KBM-7 (cell line): ENCODE measurements at regions not wholly inside any gene's neighbourhood (a gene's known extent, or its start where the extent isn't known, plus 50 kb on each side); places are given as distances from the start of the nearest gene placed in this dataset.

ENCODE experiments used
- DNase-seq: peaks from one replicate; pipeline ENCODE4 v3.0.0-alpha.2; 2015
- in situ Hi-C: fragments of 300-500 bp; cut with MboI; formaldehyde crosslinking; loops from 2 replicates; pipeline ENCODE4 v1.14.3; 2020; ENCODE audit warnings: low sequenced_read_pairs, low pct_unique_long_range_greater_than_20kb, mixed read lengths

DNA sequence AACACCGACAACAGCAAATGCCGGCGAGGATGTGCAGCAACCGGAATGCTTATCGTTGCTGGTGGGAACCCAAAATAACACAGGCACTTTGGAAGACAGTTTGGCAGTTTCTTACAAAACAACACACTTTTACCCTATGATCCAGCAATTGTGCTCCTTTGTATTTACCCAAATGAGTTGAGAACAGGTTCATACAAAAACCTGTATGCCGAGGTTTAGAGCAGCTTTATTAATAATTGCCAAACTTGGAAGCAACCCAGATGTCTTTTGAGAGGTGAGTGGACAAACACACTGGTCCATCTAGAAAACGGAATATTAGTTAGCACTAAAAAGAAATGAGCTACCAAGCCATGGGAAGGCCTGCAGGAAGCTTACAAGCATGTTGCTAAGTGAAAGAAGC lies 118.9 kb downstream of the CTTN start:
- no peak for DNase-seq
- in situ Hi-C loops, result no loop called here

DNA sequence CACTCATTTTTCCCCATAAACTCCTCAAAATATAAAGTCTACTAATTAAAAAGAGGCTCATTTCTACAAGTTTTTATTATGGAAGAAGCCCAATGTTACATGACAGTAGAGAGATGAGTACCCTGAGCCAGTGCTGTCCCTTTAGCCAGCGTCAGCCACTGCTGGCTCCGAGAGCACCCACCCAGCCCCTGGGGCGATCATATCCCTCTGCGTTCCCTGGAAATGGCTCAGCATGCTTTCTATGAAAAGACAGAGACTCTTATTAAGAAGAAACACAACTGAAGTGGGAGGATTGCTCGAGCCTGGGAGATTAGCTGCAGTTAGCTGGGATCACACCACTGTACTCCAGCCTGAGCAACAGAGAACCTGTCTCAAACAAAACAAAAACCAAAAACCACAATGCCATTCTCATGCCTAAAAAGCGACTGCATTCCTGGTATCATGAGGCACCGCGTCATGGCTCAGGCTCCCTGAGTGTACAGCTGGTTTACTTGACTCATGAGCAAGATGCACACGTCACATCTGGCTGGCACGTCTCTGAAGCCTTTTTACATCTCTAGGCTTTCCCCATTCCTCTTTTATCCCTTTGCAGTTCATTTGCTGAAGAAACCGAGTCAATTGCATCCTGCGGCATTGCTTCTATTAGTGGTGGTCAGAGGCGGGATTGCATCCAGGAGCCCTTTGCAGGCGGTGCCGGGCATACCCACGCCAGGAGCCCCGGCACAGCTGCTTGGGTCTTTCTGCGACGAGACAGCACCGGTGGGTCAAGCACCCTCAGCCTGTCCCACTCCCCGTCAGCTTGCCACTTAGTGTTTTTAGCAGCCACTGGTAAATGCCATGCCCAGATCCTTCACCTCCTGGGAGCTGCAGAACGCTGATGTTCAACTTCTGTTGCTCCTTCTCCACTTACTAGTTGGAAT lies 119.9 kb downstream of the CTTN start:
- in situ Hi-C loops, result no loop called here
- DNase-seq, result no peak

GRCh38 chr11:70519117-70519516 lies 120.8 kb downstream of the CTTN start:
- no peak for DNase-seq
- in situ Hi-C loops, result no loop called here

DNA sequence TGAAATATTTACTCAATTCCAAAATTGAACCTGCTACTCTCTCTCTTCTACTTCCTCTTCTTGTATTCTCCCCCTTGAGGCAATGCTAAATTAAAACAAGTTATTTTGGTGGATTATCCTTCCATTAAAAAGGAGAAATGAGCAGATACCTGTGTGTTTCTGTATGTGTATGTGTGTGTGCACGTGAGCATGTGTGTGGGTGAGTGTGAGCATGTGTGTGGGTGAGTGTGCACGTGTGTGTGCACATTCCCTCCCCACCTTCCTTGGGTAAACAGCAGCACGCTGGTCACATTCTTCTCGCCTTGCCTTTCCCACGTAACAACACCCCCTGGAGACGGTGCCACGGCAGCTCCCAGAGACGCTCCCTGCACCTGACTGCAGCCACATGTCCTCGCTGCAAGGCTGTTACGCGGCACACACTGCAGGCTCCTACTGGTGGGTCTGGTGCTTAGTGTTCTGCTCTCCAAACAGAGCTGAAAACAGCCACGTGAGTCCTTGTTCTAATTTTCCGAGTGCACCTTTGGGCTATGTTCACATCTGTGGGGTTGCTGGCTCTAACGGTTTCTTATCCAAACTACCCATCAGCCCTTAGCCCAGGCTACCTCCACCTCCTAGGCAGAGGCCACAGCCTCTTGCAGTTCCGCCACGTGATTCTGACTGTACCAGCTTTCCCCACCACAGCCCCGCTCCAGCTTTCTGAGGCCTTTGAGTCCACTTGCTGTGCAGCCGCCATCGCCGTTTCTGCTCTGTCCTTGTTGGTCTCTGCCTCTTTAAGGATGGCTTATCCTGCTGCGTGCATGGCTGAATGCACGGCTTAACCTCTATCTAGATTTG lies 123.4 kb downstream of the CTTN start:
- in situ Hi-C loops, result no loop called here
- DNase-seq, result no peak

GRCh38 chr11:70522309-70522592 lies 123.9 kb downstream of the CTTN start:
- no peak for DNase-seq
- in situ Hi-C loops, result no loop called here

DNA sequence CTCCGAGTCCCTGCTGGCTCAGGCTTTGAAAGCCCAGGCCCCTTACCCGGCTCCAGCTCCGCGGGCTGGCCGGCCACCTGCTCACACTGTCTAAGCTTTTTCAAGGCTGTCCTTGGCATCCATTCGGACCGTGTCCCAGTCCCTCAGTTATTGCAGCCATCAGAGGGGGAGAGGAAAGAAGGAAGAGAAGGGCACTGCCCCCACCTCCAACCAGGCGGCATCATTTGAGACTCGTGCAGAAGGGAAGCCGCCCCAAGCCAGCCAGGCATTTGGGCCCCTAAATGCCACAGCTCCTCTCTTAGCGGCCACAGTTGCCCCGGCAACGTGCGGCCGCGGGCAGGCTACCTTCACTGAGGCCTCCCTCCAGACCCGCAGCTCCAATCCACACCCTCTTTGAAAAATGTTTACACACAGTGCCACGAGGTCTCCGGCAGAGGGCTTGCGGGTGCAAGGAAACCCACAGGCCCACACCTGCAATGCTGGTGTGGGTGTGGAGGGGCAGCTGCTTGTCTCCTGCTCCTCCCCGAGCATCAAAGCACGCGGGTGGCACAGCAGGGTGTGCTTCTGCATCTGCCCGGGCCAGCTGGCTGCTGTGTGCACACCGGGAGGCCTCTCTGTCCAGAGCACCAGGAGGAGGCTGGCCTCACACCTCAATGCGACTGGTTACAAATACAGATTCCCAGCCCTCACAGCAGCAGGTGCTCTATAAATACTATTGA lies 124.4 kb downstream of the CTTN start:
- no peak for DNase-seq
- in situ Hi-C loops, result no loop called here

DNA sequence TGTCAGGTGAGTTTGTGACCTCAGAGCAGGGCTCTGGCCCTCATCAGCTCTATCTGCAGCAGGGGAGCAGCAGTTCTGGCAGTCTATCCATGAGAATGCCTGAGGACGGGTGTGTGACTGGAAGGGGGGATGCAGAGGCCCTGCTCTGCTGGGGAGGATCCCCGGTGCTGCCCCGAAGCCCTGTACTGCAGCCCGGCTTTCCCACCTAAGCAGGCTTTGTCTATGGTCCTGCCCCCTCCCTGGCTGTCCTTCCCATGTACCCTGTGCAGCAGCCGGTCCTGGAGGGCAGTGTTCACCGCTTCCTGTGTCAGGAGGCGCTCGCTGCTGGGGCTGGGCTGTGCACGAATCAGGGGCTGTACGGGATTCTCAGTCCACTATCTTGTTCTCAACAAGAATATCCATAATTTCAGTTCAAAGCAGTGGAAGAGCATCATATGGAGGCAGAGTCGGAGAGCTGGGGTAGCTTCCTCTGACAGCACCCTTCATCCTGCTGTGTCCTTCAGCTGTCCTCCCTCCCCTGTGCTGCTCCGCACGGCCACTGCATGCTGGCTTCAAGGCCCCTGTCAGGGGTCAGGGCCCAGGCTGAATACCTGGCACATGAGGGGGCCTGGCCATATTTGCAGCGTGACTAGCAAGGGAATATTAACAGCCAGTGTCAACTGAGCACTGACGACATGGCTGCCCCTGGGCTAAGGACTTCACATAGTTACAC lies 125.2 kb downstream of the CTTN start:
- DNase-seq, result no peak
- in situ Hi-C loops, result no loop called here

DNA sequence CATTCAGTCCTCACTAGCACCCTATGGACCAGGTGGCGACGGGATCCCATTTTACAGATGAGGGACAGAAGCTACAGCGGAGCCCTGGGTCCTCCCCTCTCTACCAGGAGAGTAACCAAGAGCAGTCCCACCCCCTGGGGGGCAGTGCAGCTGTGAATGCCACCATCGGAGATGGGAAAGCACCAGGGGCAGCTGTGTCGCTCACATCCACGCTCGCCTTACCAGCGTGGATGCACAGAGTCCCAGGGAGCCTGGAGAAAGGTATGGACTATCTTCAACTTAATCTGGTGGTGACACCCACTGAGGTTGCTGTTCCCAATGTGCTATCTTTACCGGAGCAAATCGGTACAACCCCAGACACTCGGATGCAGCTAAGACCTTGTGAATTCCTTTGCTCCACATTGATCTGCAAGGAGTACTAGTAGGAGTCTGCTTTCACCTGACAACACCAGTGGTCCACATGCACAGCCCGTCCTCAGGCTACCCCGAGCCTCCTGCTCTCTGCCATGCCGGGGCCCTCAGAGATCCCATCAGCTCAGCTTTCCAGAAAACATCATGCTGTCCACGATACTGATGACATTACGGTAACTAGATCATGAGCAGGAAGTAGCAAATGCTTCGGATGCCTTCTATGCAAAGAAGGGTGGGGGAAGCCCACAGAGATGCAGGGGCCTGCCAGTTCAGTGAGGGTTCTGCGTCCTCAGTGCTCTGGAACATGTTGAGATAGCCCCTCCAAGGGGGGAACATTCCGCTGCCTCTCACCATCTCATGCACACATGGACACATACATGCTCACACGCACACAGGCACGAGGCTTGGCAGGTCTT lies 126.0 kb downstream of the CTTN start:
- in situ Hi-C loops, result no loop called here
- DNase-seq, result no peak

GRCh38 chr11:70525006-70525405 lies 126.7 kb downstream of the CTTN start:
- no peak for DNase-seq
- in situ Hi-C loops, result no loop called here

GRCh38 chr11:70525466-70525865 lies 127.1 kb downstream of the CTTN start:
- no peak for DNase-seq
- in situ Hi-C loops, result no loop called here

DNA sequence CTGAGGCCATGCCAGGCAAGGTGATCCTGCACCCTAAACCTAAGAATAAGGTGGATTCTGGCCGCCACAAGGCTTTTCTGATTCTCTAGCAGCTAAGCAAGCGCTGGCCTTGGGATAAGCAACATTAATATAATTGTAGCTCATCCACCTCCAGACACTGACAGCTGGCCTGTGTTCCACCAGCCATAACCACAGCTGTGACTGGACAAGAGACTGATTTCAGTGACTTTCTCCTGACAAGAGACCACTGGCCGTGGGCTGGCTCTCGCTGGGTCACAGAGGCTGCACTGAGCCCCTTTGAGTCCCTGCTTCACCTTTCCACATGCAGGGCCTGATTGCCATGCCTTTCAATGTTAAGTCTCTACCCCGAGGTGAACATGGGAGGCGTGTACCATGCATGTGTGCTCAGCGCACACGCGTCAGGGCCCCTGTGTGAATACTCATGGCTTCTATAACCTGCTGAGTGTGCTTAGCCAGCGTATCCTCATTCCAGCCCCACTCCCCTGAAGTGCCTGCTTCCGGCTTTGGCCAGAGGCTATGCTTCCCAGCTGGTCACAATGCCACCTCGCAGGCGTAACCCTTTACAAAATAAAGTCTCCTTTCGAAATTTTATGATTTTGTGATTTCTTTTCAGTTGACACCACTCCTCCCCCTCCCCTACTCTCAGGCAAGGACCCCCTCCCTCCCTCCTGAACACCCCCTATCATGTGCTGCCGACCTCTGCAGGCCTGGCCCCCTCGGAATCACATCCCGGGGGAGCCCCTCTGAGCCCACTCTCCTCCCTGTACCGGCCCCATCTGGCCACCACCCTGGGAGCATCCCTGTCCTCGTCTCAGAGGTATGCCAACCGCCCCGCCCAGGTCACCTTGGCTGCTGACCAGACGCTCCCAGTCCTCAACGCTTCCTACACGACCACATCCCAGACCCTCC lies 128.1 kb downstream of the CTTN start:
- in situ Hi-C loops, result no loop called here

GRCh38 chr11:70527046-70527395 lies 128.7 kb downstream of the CTTN start:
- in situ Hi-C loops, result no loop called here

More for the DNA sequence above, 128.1 kb downstream of the CTTN start:
- DNase-seq, result no peak

GRCh38 chr11:70527429-70528045 lies 129.2 kb downstream of the CTTN start:
- in situ Hi-C loops, result no loop called here
- no peak for DNase-seq

More at GRCh38 chr11:70527046-70527395, 128.7 kb downstream of the CTTN start:
- DNase-seq, result no peak

DNA sequence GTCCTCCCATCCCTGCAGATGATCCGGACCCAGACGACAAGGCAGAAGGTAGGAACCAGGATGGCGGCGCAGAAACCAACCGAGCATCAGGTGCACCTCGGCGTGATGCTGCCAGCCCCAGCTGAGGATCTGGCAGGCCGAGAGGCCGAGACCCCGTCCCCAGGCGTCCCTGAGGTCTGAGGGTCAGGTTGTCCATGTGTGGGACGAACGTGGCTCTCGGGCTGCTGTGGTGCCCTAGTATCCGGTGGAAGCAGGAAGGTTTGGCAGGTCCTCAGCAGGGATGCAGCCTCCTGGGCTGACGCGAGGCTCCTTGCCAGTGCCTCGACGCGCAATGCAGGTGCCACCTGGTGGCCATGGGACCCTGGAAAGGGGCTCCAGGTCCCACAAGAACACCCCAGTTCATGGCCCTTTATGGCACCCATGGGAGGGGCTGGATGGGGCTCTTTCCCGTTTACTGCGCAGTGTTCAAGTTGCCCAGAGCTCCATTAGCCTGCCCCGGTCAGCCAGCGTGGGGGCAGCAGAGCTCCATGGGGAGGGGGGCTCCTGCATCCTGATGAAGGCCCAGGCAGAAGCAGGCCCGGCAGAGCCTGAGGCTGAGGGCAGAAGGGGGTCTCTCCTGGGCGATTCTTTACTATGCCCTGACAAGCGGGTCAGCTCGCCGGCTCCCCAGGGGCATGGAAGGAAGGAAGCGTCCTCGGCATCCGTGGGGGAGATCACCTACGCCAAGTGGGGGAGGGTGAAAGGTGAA lies 129.9 kb downstream of the CTTN start:
- in situ Hi-C loops, result no loop called here
- DNase-seq, result no peak

DNA sequence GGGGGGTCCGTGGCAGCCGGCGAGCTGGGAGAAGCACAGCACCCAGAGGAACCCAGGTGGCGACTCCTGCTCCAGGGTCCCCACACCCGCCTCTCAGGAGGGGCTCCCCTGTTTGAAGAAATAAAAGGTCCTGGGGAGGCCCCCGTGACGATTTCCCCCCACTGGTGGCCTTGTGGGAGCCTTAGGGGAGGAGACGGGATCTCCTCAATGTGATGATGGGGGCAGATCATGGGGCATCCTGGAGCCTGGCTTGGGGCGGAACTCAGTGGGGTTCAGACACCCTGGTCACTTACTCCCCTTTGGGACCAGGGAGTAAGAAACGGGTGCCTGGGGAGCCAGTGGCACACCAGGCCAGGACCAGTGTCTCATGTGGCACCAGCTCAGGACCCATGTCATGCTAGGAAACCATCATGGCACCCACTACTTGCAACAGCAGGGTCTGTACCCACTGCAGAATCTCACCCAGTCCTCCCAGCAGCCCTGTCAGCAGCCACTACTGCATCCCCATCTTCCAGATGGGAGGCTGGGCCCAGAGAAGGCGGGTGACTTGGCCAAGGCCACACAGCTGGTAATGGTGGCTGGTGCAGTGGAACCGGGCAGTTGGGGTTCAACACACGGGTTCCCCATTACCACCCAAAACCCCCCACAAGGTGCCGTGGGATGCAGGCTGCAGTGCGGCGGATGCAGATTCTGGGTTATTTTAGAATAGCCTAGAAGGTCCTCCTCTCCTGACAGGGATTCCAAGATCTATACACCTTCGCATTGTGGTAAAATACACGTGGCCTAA lies 130.7 kb downstream of the CTTN start:
- in situ Hi-C loops, result no loop called here
- DNase-seq, result no peak

- in situ Hi-C loops, result no loop called here
- no peak for DNase-seq
These were observed 131.7 kb downstream of the CTTN start for GRCh38 chr11:70530010-70530409.
